Nephron (organoid): ENCODE measurements at regions not wholly inside any gene's neighbourhood (a gene's known extent, or its start where the extent isn't known, plus 50 kb on each side); places are given as distances from the start of the nearest gene placed in this dataset.
"Not testable (repeated sequence)": the region's sequence is repeated elsewhere in the genome, so short reads cannot be mapped to it uniquely, and the experiment has no call there.

Experiments
- H3K27ac Mint-ChIP-seq, 3 experiments: 2 replicates each; pipeline ENCODE4 v1.8.0; 2020; ENCODE audit warnings: mixed read lengths in 3 of 3, mild to moderate bottlenecking in 2 of 3, moderate library complexity in 1 of 3
- H3K27me3 Mint-ChIP-seq: 2 replicates; pipeline ENCODE4 v1.8.0; 2021; ENCODE audit warnings: low read depth, mild to moderate bottlenecking, moderate library complexity, mixed read lengths
- H3K36me3 Mint-ChIP-seq: 2 replicates; pipeline ENCODE4 v1.8.0; 2020; ENCODE audit warnings: low read depth, mixed read lengths
- H3K4me1 Mint-ChIP-seq: 2 replicates; pipeline ENCODE4 v1.8.0; 2020; ENCODE audit warnings: mixed read lengths
- H3K4me3 Mint-ChIP-seq, 3 experiments: 2 replicates each; pipeline ENCODE4 v1.8.0; 2020; ENCODE audit warnings: mild to moderate bottlenecking in 3 of 3, mixed read lengths in 3 of 3, moderate library complexity in 2 of 3
- H3K9me3 Mint-ChIP-seq: 2 replicates; pipeline ENCODE4 v1.8.0; 2020; ENCODE audit warnings: mixed read lengths

DNA sequence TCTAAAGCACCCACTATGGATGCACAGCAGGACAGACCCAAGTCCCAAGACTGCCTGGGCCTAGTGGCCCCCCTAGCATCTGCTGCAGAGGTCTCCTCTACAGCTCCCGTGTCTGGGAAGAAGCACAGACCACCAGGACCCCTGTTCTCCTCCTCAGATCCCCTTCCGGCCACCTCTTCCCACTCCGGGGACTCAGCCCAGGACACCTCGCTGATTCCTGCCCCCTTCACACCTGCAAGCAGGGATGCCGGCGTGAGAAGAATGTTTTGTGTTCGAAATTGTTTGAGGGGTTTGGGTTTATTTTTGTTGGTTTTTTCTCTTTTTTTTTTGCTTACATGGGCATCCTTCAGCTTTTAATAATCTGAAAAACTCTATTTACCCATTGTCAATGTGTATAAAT lies 150.3 kb upstream of the C1QTNF3 start:
- Mint-ChIP-seq H3K36me3 (peaks cover 38% of the 10 kb centered on the region), H3K4me1 (peaks cover 31% of the 10 kb centered on the region), H3K27ac (peak overlapping the region; percentile 29 to 68 (median 66))
- H3K4me3 Mint-ChIP-seq, H3K9me3 Mint-ChIP-seq, H3K27me3 Mint-ChIP-seq: not testable (repeated sequence)

- not testable (repeated sequence) for H3K27me3 Mint-ChIP-seq, H3K9me3 Mint-ChIP-seq, H3K4me3 Mint-ChIP-seq
- Mint-ChIP-seq H3K27ac (peak overlapping the region; percentile 16 to 68 (median 66)), H3K36me3 (peaks cover 38% of the 10 kb centered on the region), H3K4me1 (peaks cover 31% of the 10 kb centered on the region)
These were observed 150.8 kb upstream of the C1QTNF3 start for GRCh38 chr5:34193804-34194203.

DNA sequence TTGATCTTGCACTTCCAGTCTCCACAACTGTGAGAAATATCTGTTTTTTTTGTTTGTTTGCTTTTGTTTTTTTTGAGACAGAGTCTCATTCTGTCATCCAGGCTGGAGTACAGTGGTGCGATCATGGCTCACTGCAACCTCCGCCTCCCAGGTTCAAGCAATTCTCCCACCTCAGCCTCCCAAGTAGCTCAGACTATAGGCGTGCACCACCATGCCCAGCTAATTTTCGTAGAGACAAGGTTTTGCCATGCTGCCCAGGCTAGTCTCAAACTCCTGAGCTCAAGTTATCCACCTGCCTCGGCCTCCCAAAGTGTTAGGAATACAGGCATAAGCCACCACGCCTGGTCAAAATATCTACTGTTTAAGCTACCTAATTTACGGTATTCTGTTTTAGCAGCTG lies 153.1 kb upstream of the C1QTNF3 start:
- not testable (repeated sequence) for H3K4me3 Mint-ChIP-seq, H3K27me3 Mint-ChIP-seq, H3K27ac Mint-ChIP-seq, H3K9me3 Mint-ChIP-seq
- Mint-ChIP-seq H3K36me3 (peaks cover 23% of the 10 kb centered on the region), H3K4me1 (peaks cover 28% of the 10 kb centered on the region)

DNA sequence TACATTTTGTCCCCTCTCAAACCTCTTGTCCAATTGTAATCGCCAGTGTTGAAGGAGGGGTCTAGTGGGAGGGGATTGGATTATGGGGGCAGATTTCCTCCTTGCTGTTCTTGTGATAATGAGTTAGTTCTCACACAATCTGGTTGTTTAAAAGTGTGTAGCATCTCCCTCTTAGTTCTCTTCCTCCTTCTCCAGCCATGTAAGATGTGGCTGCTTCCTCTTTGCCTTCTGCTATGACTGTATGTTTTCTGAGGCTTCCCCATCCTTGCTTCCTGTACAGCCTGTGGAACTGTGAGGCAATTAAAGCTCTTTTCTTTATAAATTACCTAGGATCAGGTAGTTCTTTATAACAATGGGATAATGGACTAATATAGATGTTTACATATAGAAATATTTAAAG lies 162.3 kb upstream of the C1QTNF3 start:
- H3K36me3 Mint-ChIP-seq, H3K27ac Mint-ChIP-seq, H3K4me3 Mint-ChIP-seq, H3K4me1 Mint-ChIP-seq, H3K27me3 Mint-ChIP-seq, H3K9me3 Mint-ChIP-seq: not testable (repeated sequence)

GRCh38 chr5:34217386-34217785 lies 174.4 kb upstream of the C1QTNF3 start:
- not testable (repeated sequence) for H3K4me1 Mint-ChIP-seq, H3K9me3 Mint-ChIP-seq, H3K27ac Mint-ChIP-seq, H3K27me3 Mint-ChIP-seq, H3K4me3 Mint-ChIP-seq
- H3K36me3 Mint-ChIP-seq: peaks cover 16% of the 10 kb centered on the region

GRCh38 chr5:34221329-34222073 lies 178.5 kb upstream of the C1QTNF3 start:
- not testable (repeated sequence) for H3K9me3 Mint-ChIP-seq, H3K27ac Mint-ChIP-seq, H3K4me1 Mint-ChIP-seq, H3K27me3 Mint-ChIP-seq, H3K4me3 Mint-ChIP-seq
- H3K36me3 Mint-ChIP-seq: peaks cover 20% of the 10 kb centered on the region

DNA sequence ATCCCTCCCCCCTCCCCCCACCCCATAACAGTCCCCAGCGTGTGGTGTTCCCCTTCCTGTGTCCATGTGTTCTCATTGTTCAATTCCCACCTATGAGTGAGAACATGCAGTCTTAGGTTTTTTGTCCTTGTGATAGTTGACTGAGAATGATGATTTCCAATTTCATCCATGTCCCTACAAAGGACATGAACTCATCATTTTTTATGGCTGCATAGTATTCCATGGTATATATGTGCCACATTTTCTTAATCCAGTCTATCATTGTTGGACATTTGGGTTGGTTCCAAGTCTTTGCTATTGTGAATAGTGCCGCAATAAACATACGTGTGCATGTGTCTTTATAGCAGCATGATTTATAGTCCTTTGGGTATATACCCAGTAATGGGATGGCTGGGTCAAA lies 180.1 kb upstream of the C1QTNF3 start:
- H3K27me3 Mint-ChIP-seq, H3K4me1 Mint-ChIP-seq, H3K9me3 Mint-ChIP-seq, H3K27ac Mint-ChIP-seq, H3K4me3 Mint-ChIP-seq: not testable (repeated sequence)
- peaks cover 14% of the 10 kb centered on the region for H3K36me3 Mint-ChIP-seq

- H3K27me3 Mint-ChIP-seq, H3K27ac Mint-ChIP-seq, H3K4me1 Mint-ChIP-seq, H3K9me3 Mint-ChIP-seq, H3K4me3 Mint-ChIP-seq: not testable (repeated sequence)
- peaks cover 10% of the 10 kb centered on the region for H3K36me3 Mint-ChIP-seq
These were observed 187.4 kb upstream of the C1QTNF3 start for GRCh38 chr5:34230402-34230801.

DNA sequence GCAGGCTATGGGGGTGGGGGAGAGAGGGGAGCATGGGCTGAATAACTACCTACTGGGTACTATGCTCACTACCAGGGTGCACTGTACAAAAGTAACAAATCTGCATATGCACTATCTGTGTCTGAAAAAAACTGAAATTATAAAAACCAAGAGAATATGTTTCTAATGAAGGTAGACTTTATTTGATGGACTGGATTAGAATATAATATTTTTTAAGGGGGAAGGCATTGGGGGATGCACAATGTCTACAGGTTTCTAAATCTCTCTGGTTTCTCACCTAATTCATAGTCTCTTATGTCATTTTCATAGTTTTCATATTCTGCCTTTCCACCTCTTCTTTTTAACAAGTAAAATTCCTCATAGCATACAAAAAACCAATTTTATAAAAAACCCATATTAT lies 200.8 kb upstream of the C1QTNF3 start:
- not testable (repeated sequence) for H3K4me1 Mint-ChIP-seq, H3K9me3 Mint-ChIP-seq, H3K27me3 Mint-ChIP-seq, H3K36me3 Mint-ChIP-seq
- Mint-ChIP-seq H3K27ac (peak overlapping the region; percentile 90 to 98 (median 97)), H3K4me3 (peak overlapping the region; percentile 86 to 94 (median 90))

DNA sequence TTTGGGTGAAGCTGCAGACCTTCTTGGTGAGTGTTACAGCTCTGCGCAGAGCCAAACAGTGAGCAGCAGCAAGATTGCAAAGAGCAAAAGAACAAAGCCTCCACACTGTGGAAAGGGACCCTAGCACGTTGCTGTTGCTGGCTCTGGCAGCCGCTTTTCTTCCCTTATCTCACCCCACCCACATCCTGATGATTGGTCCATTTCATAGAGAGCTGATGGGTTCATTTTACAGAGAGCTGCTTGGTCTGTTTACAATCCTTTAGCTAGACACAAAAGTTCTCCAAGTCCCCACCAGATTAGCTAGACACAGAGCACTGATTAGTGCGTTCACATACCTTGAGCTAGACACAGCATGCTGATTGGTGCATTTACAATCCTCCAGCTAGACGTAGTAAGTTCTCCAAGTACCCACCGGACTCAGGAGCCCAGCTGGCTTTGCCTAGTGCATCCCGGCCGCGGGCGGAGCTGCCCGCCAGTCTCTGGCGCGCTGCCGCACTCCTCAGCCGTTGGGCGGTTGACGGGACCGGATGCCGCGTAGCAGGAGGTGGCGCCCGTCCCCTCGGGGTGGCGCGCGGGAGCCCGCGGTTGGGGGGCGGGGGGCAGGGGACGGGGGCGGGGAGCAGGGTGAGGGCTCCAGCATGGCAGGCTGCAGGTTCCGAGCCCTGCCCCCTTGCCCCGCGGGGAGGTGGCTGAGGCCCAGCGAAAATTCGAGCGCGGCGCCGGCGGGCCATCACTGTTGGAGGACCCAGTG lies 201.4 kb upstream of the C1QTNF3 start:
- not testable (repeated sequence) for H3K9me3 Mint-ChIP-seq, H3K4me1 Mint-ChIP-seq, H3K36me3 Mint-ChIP-seq, H3K27me3 Mint-ChIP-seq
- H3K4me3 Mint-ChIP-seq: peak overlapping the region; percentile 86 to 94 (median 90)
- peak overlapping the region; percentile 90 to 98 (median 97) for H3K27ac Mint-ChIP-seq

DNA sequence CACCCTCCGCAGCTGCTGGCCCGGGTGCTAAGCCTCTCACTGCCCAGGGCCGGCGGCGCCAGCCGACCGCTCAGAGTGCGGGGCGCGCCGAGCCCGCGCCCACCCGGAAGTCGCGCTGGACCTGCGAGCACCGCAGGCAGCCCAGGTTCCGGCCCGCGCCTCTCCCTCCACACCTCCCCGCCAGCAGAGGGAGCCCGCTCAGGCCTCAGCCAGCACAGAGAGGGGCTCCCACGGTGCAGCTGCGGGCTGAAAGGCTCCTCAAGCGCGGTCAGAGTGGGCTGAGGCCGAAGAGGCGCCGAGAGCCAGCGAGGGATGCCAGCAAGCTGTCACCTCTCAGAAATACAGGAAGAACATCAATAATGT lies 202.0 kb upstream of the C1QTNF3 start:
- not testable (repeated sequence) for H3K27me3 Mint-ChIP-seq

GRCh38 chr5:34245813-34246212 lies 202.8 kb upstream of the C1QTNF3 start:
- not testable (repeated sequence) for H3K9me3 Mint-ChIP-seq, H3K4me1 Mint-ChIP-seq, H3K27me3 Mint-ChIP-seq, H3K36me3 Mint-ChIP-seq
- Mint-ChIP-seq H3K4me3 (peak overlapping the region; percentile 51 to 76 (median 69)), H3K27ac (peak overlapping the region; percentile 68 to 80 (median 79))

More for the DNA sequence above, 202.0 kb upstream of the C1QTNF3 start:
- not testable (repeated sequence) for H3K4me1 Mint-ChIP-seq, H3K27ac Mint-ChIP-seq, H3K4me3 Mint-ChIP-seq, H3K9me3 Mint-ChIP-seq, H3K36me3 Mint-ChIP-seq

DNA sequence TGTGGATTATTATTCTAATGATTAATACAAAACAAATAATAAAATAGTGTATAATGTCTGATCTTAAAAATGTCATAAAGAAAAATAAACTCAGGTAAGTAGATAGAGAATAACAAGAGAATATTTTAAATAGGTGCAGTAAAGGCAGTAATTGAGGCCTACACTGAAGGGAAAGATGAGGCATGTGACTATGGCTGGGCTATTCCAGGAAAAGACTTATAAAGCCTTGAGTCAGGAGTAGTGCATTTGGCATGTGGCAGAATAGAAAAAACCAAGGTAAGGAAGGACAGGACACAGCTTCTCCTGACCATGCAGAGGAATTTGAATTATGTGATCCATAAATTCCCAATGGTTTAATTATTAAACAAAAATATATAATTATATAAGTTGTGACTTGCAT lies 215.6 kb upstream of the C1QTNF3 start:
- not testable (repeated sequence) for H3K27ac Mint-ChIP-seq, H3K4me3 Mint-ChIP-seq, H3K9me3 Mint-ChIP-seq, H3K27me3 Mint-ChIP-seq, H3K36me3 Mint-ChIP-seq, H3K4me1 Mint-ChIP-seq

DNA sequence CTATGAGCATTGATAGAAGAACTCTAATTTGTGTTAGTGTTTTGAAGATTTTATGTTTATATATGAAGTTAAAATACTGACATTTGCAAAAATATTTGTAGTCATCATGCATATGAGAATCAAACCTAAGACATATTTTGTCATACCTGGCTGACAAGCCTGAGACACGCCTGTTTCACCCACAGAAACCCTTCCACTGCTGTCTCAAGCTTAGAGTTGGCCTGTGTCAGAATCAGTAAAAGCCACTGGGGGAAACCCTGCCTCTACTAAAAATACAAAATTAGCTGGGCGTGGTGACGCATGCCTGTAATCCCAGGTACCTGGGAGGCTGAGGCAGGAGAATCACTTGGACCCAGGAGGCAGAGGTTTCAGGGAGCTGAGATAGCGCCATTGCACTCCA lies 218.0 kb upstream of the C1QTNF3 start:
- H3K4me1 Mint-ChIP-seq, H3K27ac Mint-ChIP-seq, H3K36me3 Mint-ChIP-seq, H3K27me3 Mint-ChIP-seq, H3K9me3 Mint-ChIP-seq, H3K4me3 Mint-ChIP-seq: not testable (repeated sequence)

GRCh38 chr5:34266151-34266550 lies 223.1 kb upstream of the C1QTNF3 start:
- not testable (repeated sequence) for H3K4me3 Mint-ChIP-seq, H3K36me3 Mint-ChIP-seq, H3K27me3 Mint-ChIP-seq, H3K27ac Mint-ChIP-seq, H3K9me3 Mint-ChIP-seq, H3K4me1 Mint-ChIP-seq

- not testable (repeated sequence) for H3K9me3 Mint-ChIP-seq, H3K36me3 Mint-ChIP-seq, H3K27ac Mint-ChIP-seq, H3K4me3 Mint-ChIP-seq, H3K27me3 Mint-ChIP-seq, H3K4me1 Mint-ChIP-seq
These were observed 253.7 kb upstream of the C1QTNF3 start for GRCh38 chr5:34296759-34297158.
